Upper lobe of left lung (tissue), 4 donors: ENCODE measurements at regions not wholly inside any gene's neighbourhood (a gene's known extent, or its start where the extent isn't known, plus 50 kb on each side); places are given as distances from the start of the nearest gene placed in this dataset.

Experiments used
- CTCF ChIP-seq, 6 experiments: fragments of 450-650 bp in 4 of 6; fragments of 200-600 bp in 2 of 6; sonication (generic) in 2 of 6; IDR thresholded peaks; one replicate each; pipeline ENCODE4 v1.5.1; 2016 to 2019; ENCODE audit warnings: antibody characterized with exemption in 6 of 6
- POLR2A ChIP-seq, 4 donors: fragments of 450-650 bp; IDR thresholded peaks; one replicate each; pipeline ENCODE4 v1.5.1; 2016 to 2017; ENCODE audit warnings: antibody characterized with exemption in 4 of 4, mild to moderate bottlenecking in 2 of 4
- POLR2AphosphoS5 ChIP-seq, 2 donors: sonication (generic); formaldehyde crosslinking; IDR thresholded peaks; one replicate each; pipeline ENCODE4 v1.5.1; 2017; ENCODE audit warnings: antibody characterized with exemption in 2 of 2

- TF ChIP-seq CTCF (IDR thresholded peaks at IDR 0.05) = no peak
- no peak for TF ChIP-seq POLR2A (IDR thresholded peaks at IDR 0.05)
- no peak for TF ChIP-seq POLR2AphosphoS5 (IDR thresholded peaks at IDR 0.05)
Observed at GRCh38 chr3:15872807-15873206, 75.0 kb upstream of the ANKRD28 start.
